ENCODE measurements at regions not wholly inside any gene's neighbourhood (a gene's known extent, or its start where the extent isn't known, plus 50 kb on each side); places are given as distances from the start of the nearest gene placed in this dataset.

DNA sequence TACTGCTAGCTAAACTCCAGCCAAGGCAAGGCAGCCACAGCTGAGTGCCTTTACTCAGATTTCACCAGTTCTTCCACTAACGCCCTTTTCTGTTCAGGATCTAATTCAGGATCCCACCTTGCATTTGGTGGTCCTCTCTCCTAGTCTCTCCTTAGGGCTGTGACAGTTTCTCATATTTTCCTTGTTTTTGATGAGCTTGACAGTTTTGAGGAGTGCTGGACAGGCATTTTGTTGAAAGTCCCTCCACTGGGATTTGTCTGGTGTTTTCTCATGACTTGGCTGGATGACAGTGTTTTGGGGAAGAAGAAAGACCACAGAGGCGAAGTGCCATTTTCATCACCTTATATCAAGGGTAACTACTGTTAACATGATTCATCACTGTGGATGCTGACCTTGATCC is 162.3 kb upstream of the TSC22D1 start:
- Histone ChIP-seq H3K9me2 (replicated peaks; ENCODE audit: insufficient read depth) (no peaks in the 10 kb centered on the region), H3K79me2 (no peaks in the 10 kb centered on the region), H3K4me2 (no peak overlapping the region), H2AFZ (no peak overlapping the region), H3K4me1 (ENCODE audit: insufficient read depth) (no peaks in the 10 kb centered on the region), H4K20me1 (ENCODE audit: insufficient read depth, poor library complexity, severe bottlenecking) (no peaks in the 10 kb centered on the region), H3K27ac (no peak overlapping the region), H3K4me3 (no peak overlapping the region), H3K36me3 (replicated peaks; ENCODE audit: insufficient read depth, low read depth) (no peaks in the 10 kb centered on the region), H3K27me3 (no peaks in the 10 kb centered on the region), H3K9me3 (ENCODE audit: low read depth) (no peaks in the 10 kb centered on the region)
- 88% methylated on average over 2 of the region's 2 CpGs for WGBS (ENCODE audit: low lambda C conversion rate, missing lambda C conversion rate)
- no peak for TF ChIP-seq EZH2phosphoT487 (IDR thresholded peaks at IDR 0.05; ENCODE audit: low read depth, severe bottlenecking, unreplicated experiment)
- TF ChIP-seq EZH2 (IDR thresholded peaks at IDR 0.05; ENCODE audit: borderline replicate concordance) = no peak
- TF ChIP-seq, protein P1, sequence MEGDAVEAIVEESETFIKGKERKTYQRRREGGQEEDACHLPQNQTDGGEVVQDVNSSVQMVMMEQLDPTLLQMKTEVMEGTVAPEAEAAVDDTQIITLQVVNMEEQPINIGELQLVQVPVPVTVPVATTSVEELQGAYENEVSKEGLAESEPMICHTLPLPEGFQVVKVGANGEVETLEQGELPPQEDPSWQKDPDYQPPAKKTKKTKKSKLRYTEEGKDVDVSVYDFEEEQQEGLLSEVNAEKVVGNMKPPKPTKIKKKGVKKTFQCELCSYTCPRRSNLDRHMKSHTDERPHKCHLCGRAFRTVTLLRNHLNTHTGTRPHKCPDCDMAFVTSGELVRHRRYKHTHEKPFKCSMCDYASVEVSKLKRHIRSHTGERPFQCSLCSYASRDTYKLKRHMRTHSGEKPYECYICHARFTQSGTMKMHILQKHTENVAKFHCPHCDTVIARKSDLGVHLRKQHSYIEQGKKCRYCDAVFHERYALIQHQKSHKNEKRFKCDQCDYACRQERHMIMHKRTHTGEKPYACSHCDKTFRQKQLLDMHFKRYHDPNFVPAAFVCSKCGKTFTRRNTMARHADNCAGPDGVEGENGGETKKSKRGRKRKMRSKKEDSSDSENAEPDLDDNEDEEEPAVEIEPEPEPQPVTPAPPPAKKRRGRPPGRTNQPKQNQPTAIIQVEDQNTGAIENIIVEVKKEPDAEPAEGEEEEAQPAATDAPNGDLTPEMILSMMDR (IDR thresholded peaks at IDR 0.05; ENCODE audit: poor library complexity) = no peak
- no peak for DNase-seq (ENCODE audit: low spot score)

DNA sequence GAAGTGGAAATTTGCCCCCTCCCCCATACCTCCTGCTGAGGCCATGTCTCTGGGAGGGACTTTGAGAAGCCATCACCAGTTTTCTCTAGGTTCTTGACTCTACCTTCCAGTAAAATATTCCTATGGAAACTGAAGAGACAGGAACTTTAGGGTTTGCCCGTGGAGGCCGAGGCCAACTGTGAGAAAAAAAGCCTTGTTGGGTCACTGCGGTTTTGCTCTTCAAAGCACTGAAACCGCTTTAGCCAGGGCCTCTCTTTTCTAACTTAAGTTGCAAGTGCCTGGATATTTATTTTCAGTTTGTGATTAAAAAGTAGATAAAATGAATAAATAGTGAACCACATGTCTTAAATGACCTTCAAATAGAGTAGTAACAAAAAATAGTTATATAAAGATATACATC is 159.7 kb upstream of the TSC22D1 start:
- no peaks in the 10 kb centered on the region for H3K36me3 ChIP-seq (replicated peaks; ENCODE audit: insufficient read depth, low read depth)
- H2AFZ ChIP-seq = no peak overlapping the region
- H3K9me3 ChIP-seq (ENCODE audit: low read depth) = no peaks in the 10 kb centered on the region
- no peaks in the 10 kb centered on the region for H4K20me1 ChIP-seq (ENCODE audit: insufficient read depth, poor library complexity, severe bottlenecking)
- H3K4me3 ChIP-seq = no peak overlapping the region
- no peaks in the 10 kb centered on the region for H3K4me1 ChIP-seq (ENCODE audit: insufficient read depth)
- no peak overlapping the region for H3K4me2 ChIP-seq
- H3K27me3 ChIP-seq = no peaks in the 10 kb centered on the region
- H3K79me2 ChIP-seq = no peaks in the 10 kb centered on the region
- H3K27ac ChIP-seq = no peak overlapping the region
- DNase-seq (ENCODE audit: low spot score) = no peak
- no peaks in the 10 kb centered on the region for H3K9me2 ChIP-seq (replicated peaks; ENCODE audit: insufficient read depth)
- WGBS (ENCODE audit: low lambda C conversion rate, missing lambda C conversion rate) = 85% methylated on average over 4 of the region's 4 CpGs
- no peak for TF ChIP-seq EZH2 (IDR thresholded peaks at IDR 0.05; ENCODE audit: borderline replicate concordance)

DNA sequence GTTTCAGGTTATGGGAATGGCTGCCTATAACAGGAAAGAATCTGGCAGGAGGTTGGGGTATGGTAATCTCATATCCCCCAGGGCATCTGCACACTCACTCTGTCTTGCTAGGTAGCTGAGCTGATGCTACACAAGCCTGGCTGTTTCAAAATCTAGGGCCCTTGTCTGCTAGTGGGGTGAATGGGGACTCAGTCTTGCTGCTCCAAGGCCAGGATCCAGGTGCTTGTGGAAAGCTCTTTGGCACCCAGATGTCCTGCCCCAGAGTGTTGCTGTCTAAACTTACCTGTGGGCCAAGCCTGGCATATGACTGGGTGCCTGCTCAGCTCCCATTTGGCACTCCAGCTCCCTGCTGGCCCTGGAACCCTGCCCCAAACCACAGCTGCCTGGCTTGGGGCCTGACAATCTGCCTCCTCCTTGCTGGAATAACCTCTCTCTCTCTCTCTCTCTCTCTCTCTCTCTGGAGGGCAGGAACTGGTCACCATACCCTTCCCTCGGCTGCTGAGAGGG is 158.1 kb upstream of the TSC22D1 start:
- Histone ChIP-seq H3K79me2 (no peaks in the 10 kb centered on the region), H2AFZ (no peak overlapping the region), H3K4me1 (ENCODE audit: insufficient read depth) (no peaks in the 10 kb centered on the region), H4K20me1 (ENCODE audit: insufficient read depth, poor library complexity, severe bottlenecking) (no peaks in the 10 kb centered on the region), H3K9me3 (ENCODE audit: low read depth) (no peaks in the 10 kb centered on the region), H3K27me3 (no peaks in the 10 kb centered on the region), H3K4me3 (no peak overlapping the region), H3K27ac (peak overlapping the region; percentile 55), H3K9me2 (replicated peaks; ENCODE audit: insufficient read depth) (no peaks in the 10 kb centered on the region), H3K4me2 (no peak overlapping the region), H3K36me3 (replicated peaks; ENCODE audit: insufficient read depth, low read depth) (no peaks in the 10 kb centered on the region)
- WGBS (ENCODE audit: low lambda C conversion rate, missing lambda C conversion rate) = 27% methylated on average over 1 of the region's 1 CpG
- peak; percentile 36 for DNase-seq (ENCODE audit: low spot score)
- TF ChIP-seq, protein P1 (IDR thresholded peaks at IDR 0.05; ENCODE audit: poor library complexity) = no peak
- no peak for TF ChIP-seq EZH2phosphoT487 (IDR thresholded peaks at IDR 0.05; ENCODE audit: low read depth, severe bottlenecking, unreplicated experiment)
- no peak for TF ChIP-seq EZH2 (IDR thresholded peaks at IDR 0.05; ENCODE audit: borderline replicate concordance)

DNA sequence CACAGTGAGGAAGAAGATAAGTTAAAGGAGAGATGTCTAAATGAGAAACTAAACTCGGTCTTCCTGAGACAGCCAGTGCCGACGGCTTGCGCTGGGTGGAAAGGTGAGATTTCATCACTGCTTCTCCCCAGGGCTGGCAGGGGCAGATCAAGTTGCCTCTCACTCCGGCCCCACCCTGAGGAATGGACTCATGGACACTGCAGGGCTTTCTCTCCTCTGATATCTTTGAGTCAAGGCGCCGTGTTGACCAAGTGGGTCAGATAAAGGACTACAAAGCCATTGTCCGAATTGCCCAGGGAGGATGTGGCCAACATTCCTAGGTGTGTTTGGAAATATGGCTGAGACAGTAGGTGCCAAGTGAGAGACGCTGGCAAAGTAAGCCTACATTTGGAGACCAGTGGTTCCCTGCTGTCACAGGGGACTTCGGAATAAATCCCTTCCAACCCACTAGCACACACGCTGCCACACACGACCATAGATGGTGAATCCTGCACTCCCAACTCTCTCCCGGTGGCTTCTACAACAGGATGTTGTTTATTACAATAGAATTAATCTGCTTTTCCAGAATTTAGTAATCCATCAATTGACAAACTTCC is 156.5 kb upstream of the TSC22D1 start:
- TF ChIP-seq EZH2phosphoT487 (IDR thresholded peaks at IDR 0.05; ENCODE audit: low read depth, severe bottlenecking, unreplicated experiment) (no peak), EZH2 (IDR thresholded peaks at IDR 0.05; ENCODE audit: borderline replicate concordance) (no peak)
- TF ChIP-seq, protein P1 (IDR thresholded peaks at IDR 0.05; ENCODE audit: poor library complexity) = no peak
- Histone ChIP-seq H3K36me3 (replicated peaks; ENCODE audit: insufficient read depth, low read depth) (no peaks in the 10 kb centered on the region), H3K27me3 (no peaks in the 10 kb centered on the region), H4K20me1 (ENCODE audit: insufficient read depth, poor library complexity, severe bottlenecking) (no peaks in the 10 kb centered on the region), H3K9me3 (ENCODE audit: low read depth) (no peaks in the 10 kb centered on the region), H2AFZ (no peak overlapping the region), H3K4me2 (peak overlapping the region; percentile 18), H3K4me1 (ENCODE audit: insufficient read depth) (no peaks in the 10 kb centered on the region), H3K79me2 (no peaks in the 10 kb centered on the region), H3K4me3 (no peak overlapping the region), H3K9me2 (replicated peaks; ENCODE audit: insufficient read depth) (no peaks in the 10 kb centered on the region), H3K27ac (no peak overlapping the region)
- peak; percentile 57 for DNase-seq (ENCODE audit: low spot score)
- 64% methylated on average over 13 of the region's 13 CpGs for WGBS (ENCODE audit: low lambda C conversion rate, missing lambda C conversion rate)
